HCT116 (cell line): ENCODE measurements at regions not wholly inside any gene's neighbourhood (a gene's known extent, or its start where the extent isn't known, plus 50 kb on each side); places are given as distances from the start of the nearest gene placed in this dataset.

ENCODE experiments used
- EZH2 ChIP-seq: fragments of 200-600 bp; sonication (generic); IDR thresholded peaks from 2 replicates; pipeline ENCODE4 v1.6.1; 2017; ENCODE audit warnings: antibody characterized with exemption, mixed run types
- POLR2A ChIP-seq: IDR thresholded peaks from 2 replicates; pipeline ENCODE4 v1.7.0; 2011; ENCODE audit warnings: borderline replicate concordance; ENCODE audit not compliant: insufficient read depth, insufficient read length; ENCODE audit errors: extremely low read depth
- REST ChIP-seq: IDR thresholded peaks from 2 replicates; pipeline ENCODE4 v1.6.1; 2012; ENCODE audit warnings: low read depth
- SIN3A ChIP-seq: IDR thresholded peaks from 2 replicates; pipeline ENCODE4 v1.6.1; 2012; ENCODE audit warnings: low read depth
- ZNF274 ChIP-seq: fragments of 200-500 bp; sonication (Bioruptor generic); IDR thresholded peaks from 2 replicates; pipeline ENCODE4 v1.6.1; 2014; ENCODE audit warnings: mild to moderate bottlenecking, low read depth, low read length, inconsistent platforms
- TF ChIP-seq, protein P1 (sequence below), 3 experiments: fragments of 200-600 bp in 1 of 3; sonication (generic) in 1 of 3; IDR thresholded peaks in 2 of 3; conservative IDR thresholded peaks in 1 of 3; 2 replicates each; pipeline ENCODE4 v1.5.1; 2012 to 2017; ENCODE audit warnings: low read depth in 2 of 3, low read length in 2 of 3, antibody characterized with exemption in 1 of 3, borderline replicate concordance in 1 of 3, control low read depth in 1 of 3, mild to moderate bottlenecking in 1 of 3, mixed read lengths in 1 of 3, mixed run types in 1 of 3, moderate library complexity in 1 of 3; ENCODE audit not compliant: insufficient read depth in 1 of 3

DNA sequence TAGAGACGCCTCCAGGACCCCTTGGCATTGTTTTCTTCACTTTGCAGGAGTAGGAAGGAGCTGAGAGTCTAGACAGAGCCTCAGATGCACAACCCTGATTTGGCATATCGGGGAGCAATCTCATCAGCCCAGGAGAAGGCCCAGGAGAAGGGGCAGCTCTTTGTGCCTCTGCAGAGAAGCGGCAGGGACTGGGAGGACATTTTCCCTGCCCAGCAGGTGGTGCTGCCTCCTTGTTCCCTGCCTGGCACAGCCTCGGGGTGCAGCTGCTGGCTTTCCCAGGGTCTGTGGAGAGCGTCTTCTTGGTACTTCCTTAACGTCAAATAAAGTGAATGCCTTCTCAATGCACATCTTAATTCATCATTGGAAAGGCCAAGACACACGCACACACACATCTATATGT is 419.5 kb downstream of the TMEM121 start:
- TF ChIP-seq SIN3A (no peak), EZH2 (no peak), ZNF274 (no peak), REST (no peak), POLR2A (no peak)
- TF ChIP-seq, protein P1, sequence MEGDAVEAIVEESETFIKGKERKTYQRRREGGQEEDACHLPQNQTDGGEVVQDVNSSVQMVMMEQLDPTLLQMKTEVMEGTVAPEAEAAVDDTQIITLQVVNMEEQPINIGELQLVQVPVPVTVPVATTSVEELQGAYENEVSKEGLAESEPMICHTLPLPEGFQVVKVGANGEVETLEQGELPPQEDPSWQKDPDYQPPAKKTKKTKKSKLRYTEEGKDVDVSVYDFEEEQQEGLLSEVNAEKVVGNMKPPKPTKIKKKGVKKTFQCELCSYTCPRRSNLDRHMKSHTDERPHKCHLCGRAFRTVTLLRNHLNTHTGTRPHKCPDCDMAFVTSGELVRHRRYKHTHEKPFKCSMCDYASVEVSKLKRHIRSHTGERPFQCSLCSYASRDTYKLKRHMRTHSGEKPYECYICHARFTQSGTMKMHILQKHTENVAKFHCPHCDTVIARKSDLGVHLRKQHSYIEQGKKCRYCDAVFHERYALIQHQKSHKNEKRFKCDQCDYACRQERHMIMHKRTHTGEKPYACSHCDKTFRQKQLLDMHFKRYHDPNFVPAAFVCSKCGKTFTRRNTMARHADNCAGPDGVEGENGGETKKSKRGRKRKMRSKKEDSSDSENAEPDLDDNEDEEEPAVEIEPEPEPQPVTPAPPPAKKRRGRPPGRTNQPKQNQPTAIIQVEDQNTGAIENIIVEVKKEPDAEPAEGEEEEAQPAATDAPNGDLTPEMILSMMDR (IDR thresholded peaks at IDR 0.05 in 2 of 3, conservative IDR thresholded peaks at IDR 0.05 in 1 of 3; ENCODE audit: borderline replicate concordance in 1 of 3, insufficient read depth in 1 of 3, low read depth in 2 of 3, low read length in 2 of 3): peak; percentile 32 to 47 (median 36); a peak in 3 of 6 replicates
